ENCODE measurements at regions not wholly inside any gene's neighbourhood (a gene's known extent, or its start where the extent isn't known, plus 50 kb on each side); places are given as distances from the start of the nearest gene placed in this dataset.

GRCh38 chr15:69931156-69931555, 166.6 kb downstream of the TLE3 start:
- DNase-seq (ENCODE audit: low read depth in 2 of 3, low spot score in 2 of 3): no peak

DNA sequence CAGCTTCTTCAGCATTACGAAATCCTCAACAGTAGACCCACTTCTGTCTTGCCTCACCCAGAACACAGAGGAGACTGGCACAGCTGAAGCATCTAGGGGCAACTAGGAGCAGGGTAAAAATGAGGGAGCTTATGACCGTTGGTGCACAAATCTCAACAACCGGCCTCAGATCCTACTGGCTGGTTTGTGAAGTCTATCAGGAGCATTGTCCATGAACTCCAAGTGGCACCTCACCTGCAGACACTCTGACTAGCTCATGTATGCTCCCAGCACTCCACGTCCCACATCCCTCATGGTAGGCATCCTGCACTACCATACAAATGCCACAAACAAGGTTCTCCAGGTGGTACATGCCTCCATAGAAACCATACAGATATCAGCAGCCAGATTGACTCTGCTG, 163.1 kb downstream of the TLE3 start:
- DNase-seq (ENCODE audit: low read depth in 2 of 3, low spot score in 2 of 3): no peak

DNA sequence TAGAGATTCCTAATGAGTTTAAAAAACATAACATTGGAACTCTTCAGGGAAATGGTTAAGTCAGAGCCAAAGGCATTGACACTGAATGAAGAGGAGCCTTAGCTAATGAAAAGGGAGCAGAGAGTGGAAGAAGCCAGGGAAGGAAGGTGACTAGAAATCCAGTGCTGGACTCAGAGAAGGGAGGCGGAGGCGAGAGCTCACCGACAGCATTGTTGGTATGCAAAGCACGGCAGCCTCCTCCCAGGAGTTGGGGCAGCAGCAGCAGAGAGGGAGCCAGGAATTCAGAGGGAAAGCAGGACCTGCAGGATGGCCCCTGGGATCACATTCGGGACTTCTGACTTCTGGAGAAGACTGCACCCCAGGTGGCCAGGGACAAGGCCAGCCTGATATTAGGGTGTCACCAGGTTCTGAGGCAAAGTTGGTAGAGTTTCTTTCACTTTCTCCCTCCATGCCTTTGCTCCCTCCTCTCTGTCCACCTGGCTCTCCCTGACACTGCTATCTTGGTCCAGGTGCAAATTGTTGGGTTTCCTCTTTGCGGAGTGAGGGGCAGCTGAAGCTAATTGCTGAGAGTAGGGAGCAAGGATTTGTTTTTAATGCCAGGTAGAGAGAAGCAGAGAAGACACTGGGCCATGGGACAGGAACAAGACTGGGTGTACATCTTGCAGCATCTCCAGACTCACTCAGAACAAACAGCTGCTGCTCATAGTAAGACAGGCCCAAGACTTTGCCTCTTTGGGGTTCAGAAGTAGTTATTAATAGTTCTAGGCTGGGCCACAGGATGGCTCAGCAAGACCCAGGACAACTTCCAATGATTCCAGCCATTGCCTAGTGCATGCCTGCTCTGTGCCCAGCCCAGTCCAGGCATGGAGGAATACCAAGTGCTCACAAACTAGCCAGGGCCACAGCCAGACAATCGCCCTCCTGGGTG, 157.9 kb downstream of the TLE3 start:
- DNase-seq (ENCODE audit: low read depth in 2 of 3, low spot score in 2 of 3): no peak

DNA sequence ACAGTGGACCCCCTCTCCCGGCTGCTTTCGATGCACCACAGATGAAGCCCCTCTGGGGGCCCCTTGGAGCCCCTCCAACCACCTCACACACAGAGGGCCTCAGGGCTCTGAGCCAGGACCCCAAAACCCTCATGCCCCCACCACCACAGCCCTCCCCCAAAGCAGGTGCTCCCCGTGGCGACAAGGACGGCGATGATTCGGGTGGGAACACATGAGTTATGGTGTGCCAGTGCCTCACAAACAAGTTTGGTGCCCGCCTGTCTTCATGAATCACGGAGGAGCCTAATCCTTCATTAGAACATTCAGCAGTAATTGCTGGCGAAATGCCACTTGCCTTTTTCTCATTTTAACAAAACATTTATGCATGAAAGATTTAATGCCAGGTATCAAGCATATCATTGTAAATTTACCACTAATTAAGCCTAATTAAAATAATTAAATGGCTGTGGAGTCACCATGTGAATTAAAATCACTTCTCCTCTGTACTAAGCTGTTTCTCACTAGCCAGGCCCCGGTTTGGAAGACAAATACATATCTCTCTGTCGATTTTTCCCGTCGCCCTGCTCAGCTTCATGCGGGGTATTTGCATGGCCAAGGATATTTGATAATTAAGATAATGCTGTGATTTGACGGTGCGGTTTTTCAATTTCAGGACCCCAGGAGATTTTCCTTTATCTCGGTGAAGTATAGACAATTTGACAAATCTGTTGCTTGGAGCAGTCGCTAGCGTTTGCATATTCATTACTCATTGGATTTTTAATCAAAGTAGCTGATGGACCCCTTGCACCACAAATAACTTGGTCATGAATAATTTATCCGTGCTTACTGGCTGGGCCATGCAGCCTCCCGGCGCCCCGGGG, 157.0 kb downstream of the TLE3 start:
- DNase-seq (ENCODE audit: low read depth in 2 of 3, low spot score in 2 of 3): no peak

DNA sequence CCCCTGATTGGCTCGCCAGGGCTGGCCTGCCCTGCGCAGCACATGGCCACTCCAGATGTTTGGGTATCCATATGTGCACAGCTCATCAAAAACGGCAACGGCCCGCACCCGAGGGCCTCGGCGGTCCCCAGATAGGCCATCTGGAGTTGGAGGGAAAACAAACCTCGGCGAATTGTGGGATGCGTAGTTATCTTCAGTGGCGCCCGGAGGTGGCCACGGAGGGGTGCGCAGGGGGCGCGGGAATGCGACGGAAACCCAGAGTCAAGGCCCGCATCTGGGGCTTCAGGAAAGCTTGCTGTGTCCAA, 156.5 kb downstream of the TLE3 start:
- DNase-seq (ENCODE audit: low read depth in 2 of 3, low spot score in 2 of 3): no peak

GRCh38 chr15:69941706-69942495, 155.8 kb downstream of the TLE3 start:
- DNase-seq (ENCODE audit: low read depth in 2 of 3, low spot score in 2 of 3): no peak

GRCh38 chr15:69943637-69944036, 154.1 kb downstream of the TLE3 start:
- no peak for DNase-seq (ENCODE audit: low read depth in 2 of 3, low spot score in 2 of 3)

DNA sequence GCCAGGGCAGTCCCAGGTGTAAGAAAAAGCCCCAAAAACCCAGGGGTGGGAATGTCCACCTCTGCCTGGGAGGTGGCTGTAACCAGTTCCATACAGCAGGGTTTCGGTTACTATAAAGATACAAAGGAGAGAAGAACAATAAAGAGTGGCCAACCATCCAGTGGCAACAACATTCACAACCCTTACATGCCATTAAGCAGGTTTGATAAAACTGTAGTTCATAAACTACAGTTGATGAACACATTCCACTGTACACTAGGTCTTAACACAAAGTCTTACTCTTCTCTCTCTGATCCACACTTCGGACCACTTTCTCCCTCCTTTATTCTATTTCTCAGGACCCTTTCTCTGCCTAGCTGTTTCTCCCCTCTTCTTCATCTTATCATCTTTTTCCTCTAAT, 152.0 kb downstream of the TLE3 start:
- no peak for DNase-seq (ENCODE audit: low read depth in 2 of 3, low spot score in 2 of 3)

GRCh38 chr15:69946870-69947269, 150.8 kb downstream of the TLE3 start:
- no peak for DNase-seq (ENCODE audit: low read depth in 2 of 3, low spot score in 2 of 3)

DNA sequence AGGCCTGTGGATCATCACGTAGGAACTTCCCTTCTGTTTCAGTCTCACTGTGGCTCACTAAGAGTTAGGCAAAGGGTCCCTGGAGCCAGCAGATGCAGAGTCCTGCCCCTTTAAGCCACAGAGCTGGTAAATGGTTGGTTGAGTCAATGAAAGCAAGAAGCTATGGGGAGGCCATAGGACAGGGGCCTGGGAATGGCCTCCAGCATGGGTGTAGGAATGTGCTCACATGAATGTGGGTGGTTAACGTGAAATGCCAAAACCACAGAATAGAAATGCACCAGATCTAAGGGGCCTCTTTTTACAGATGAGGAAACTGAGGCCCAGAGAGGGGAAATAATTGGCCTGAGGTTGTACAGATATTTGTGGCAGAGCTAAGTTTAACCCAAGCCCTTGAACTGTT, 150.3 kb downstream of the TLE3 start:
- no peak for DNase-seq (ENCODE audit: low read depth in 2 of 3, low spot score in 2 of 3)

DNA sequence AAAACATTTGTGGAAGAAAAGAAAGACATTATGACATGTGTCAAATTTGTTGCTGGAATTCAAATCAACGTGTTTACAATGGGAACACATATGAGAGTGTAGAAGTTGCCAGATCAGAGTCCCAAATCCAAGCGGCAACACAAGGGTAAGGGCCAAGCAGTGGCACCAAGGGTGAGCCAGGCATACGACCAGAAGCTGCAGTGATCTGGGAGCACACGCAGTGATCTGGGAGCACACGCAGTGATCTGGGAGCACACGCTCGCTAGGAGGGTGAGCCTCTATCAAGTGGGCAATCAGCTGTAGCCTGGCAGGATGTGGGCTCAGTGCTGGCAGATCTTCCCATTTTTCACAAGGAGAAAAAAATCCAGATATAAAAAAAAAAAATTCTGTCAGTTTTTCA, 148.2 kb downstream of the TLE3 start:
- DNase-seq (ENCODE audit: low read depth in 2 of 3, low spot score in 2 of 3): no peak

DNA sequence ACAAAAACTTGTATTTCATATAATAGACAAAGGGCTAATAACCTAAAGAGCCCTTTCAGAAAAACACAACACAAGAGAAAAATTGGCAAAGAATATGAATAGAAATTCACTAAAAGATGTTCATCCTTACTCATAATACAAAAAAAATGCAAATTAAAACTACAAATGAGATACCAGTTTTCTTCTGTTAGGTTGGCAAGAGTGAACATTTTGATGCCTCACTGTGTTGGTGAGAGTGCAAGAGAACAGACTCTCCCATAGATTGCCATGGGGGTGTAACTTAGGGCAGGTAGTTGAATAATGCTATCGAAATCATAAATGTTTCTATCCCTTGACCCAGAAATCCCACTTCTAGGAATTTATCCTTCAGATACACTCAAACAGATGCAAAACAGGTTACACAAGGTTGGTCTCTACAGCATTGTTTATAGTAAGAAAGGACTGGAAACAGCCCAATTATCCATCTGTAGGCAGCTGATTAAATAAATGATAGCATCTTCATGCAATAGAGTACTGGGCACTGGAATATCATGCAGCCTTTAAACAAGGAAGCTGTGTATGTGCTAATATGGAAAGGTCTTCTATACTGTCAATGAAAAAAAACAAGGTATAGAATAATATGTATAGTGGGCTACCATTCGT, 146.3 kb downstream of the TLE3 start:
- DNase-seq (ENCODE audit: low read depth in 2 of 3, low spot score in 2 of 3): no peak

GRCh38 chr15:69951898-69952555, 145.7 kb downstream of the TLE3 start:
- no peak for DNase-seq (ENCODE audit: low read depth in 2 of 3, low spot score in 2 of 3)

GRCh38 chr15:69953051-69953450, 144.7 kb downstream of the TLE3 start:
- DNase-seq (ENCODE audit: low read depth in 2 of 3, low spot score in 2 of 3): no peak

DNA sequence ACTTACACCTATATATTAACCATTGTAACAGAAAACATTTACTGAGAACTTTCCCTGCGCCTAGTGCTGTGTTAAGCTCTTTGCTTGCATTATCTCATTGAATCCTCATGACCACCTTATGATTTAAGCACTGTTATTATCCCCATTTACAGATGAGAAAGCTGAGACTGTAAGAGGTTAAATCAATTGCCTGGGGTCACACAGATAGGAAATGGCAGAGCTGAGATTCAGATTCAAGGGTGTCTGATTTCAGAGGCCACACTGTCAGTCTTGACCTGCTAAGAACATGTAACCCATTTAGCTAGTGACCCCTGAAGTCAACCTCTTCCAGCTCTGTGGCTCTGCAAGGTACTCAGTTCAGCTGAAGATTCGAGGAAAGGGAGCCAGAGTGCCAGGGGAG, 143.9 kb downstream of the TLE3 start:
- no peak for DNase-seq (ENCODE audit: low read depth in 2 of 3, low spot score in 2 of 3)

GRCh38 chr15:69954666-69955065, 143.1 kb downstream of the TLE3 start:
- no peak for DNase-seq (ENCODE audit: low read depth in 2 of 3, low spot score in 2 of 3)

DNA sequence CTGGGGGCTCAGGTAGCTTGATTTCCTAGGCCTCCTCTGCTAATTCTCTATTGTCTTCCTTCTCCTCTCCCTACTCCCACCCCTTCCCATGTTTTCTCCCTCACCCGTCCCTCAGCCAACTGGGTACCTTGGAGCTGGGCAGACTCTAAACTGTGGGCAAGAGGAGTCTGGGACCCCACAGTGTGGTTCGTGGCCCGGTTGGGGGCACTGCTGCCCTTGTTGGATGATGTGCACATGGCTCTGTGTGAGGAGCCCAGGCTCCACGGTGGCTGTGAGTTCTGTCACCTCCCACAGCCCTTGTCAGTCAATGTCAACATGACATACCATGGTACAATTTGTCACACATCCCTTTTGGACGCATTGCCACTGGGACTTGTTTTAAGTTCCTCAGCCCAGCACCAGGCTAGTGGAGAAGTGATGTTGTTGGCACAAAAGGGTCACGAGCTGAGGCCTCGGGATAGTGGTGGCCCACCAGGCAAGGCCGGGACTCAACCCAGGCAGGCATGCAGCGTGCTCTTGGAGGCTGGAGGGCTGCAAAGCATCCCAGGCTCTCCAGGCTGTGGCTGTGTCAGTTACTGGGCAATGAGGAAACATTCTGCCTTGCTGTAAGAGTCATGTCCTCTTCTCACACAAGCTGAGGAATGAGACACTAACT, 142.3 kb downstream of the TLE3 start:
- no peak for DNase-seq (ENCODE audit: low read depth in 2 of 3, low spot score in 2 of 3)

DNA sequence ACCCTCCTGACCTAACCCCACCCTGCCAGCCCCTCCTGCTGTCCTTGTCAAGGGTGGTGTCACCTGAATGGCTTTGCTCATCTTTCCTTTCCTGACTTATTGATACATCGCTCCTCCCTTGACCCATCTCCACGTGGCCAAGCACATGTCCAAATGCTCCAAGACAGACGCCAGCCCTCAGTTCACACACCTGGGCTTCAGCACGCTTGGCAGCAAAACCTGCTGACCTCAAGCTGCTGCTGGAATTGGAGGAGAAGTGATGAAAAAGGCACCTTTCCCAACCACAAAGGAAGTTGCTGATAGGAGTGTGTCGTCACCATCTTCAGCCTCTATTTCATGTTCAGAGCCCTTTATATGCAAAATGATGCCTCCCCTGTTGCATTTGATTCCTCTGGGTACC, 141.3 kb downstream of the TLE3 start:
- no peak for DNase-seq (ENCODE audit: low read depth in 2 of 3, low spot score in 2 of 3)

- DNase-seq (ENCODE audit: low read depth in 2 of 3, low spot score in 2 of 3): no peak
Observed at GRCh38 chr15:69957175-69957574, 140.5 kb downstream of the TLE3 start.

- DNase-seq (ENCODE audit: low read depth in 2 of 3, low spot score in 2 of 3): no peak
Observed at GRCh38 chr15:69958496-69959084, 139.1 kb downstream of the TLE3 start.
